NCI-H1105 (cell line): ENCODE measurements at regions not wholly inside any gene's neighbourhood (a gene's known extent, or its start where the extent isn't known, plus 50 kb on each side); places are given as distances from the start of the nearest gene placed in this dataset.
A peak's percentile ranks its signal among the peaks of the same experiment; 100 is the strongest.
"Not testable (repeated sequence)": the region's sequence is repeated elsewhere in the genome, so short reads cannot be mapped to it uniquely, and the experiment has no call there.

Experiments used
- DNase-seq: peaks from one replicate; lab custom pipeline; 2025; lab: John Stamatoyannopoulos, UW

- peak; percentile 27 for DNase-seq
Measured at GRCh38 chr12:59517522-59517921, 78.3 kb upstream of the SLC16A7 start.

- no peak for DNase-seq
Measured at GRCh38 chr12:59500915-59501314, 94.9 kb upstream of the SLC16A7 start.

- DNase-seq: no peak
Measured at GRCh38 chr12:59500335-59500734, 95.5 kb upstream of the SLC16A7 start.

- no peak for DNase-seq
Measured at GRCh38 chr12:59499774-59500173, 96.1 kb upstream of the SLC16A7 start.

- no peak for DNase-seq
Measured at GRCh38 chr12:59494617-59495016, 101.2 kb upstream of the SLC16A7 start.

GRCh38 chr12:59491877-59492276 lies 104.0 kb upstream of the SLC16A7 start:
- DNase-seq: no peak

- no peak for DNase-seq
Measured at GRCh38 chr12:59486827-59487226, 109.0 kb upstream of the SLC16A7 start.

GRCh38 chr12:59484575-59484974 lies 111.3 kb upstream of the SLC16A7 start:
- no peak for DNase-seq

- DNase-seq: not testable (repeated sequence)
Measured at GRCh38 chr12:59474236-59474635, 121.6 kb upstream of the SLC16A7 start.

GRCh38 chr12:59472273-59472672 lies 123.6 kb upstream of the SLC16A7 start:
- DNase-seq: no peak

GRCh38 chr12:59459966-59460660 lies 135.7 kb upstream of the SLC16A7 start:
- DNase-seq: no peak

- no peak for DNase-seq
Measured at GRCh38 chr12:59453475-59453874, 142.4 kb upstream of the SLC16A7 start.

- DNase-seq: no peak
Measured at GRCh38 chr12:59452746-59453145, 143.1 kb upstream of the SLC16A7 start.

GRCh38 chr12:59452259-59452658 lies 143.6 kb upstream of the SLC16A7 start:
- DNase-seq: no peak

GRCh38 chr12:59446116-59446515 lies 149.7 kb upstream of the SLC16A7 start:
- DNase-seq: no peak

GRCh38 chr12:59444932-59445331 lies 150.9 kb upstream of the SLC16A7 start:
- DNase-seq: no peak

- DNase-seq: no peak
Measured at GRCh38 chr12:59432057-59432456, 163.8 kb upstream of the SLC16A7 start.

GRCh38 chr12:59431266-59431665 lies 164.6 kb upstream of the SLC16A7 start:
- DNase-seq: no peak

- no peak for DNase-seq
Measured at GRCh38 chr12:59429766-59430165, 166.1 kb upstream of the SLC16A7 start.

GRCh38 chr12:59425798-59426197 lies 170.0 kb upstream of the SLC16A7 start:
- DNase-seq: peak; percentile 14

- DNase-seq: not testable (repeated sequence)
Measured at GRCh38 chr12:59424666-59425065, 171.2 kb upstream of the SLC16A7 start.

- no peak for DNase-seq
Measured at GRCh38 chr12:59414051-59414450, 181.8 kb upstream of the SLC16A7 start.

- no peak for DNase-seq
Measured at GRCh38 chr12:59408431-59408830, 187.4 kb upstream of the SLC16A7 start.

GRCh38 chr12:59407799-59408198 lies 188.0 kb upstream of the SLC16A7 start:
- DNase-seq: no peak
